Panc1 (cell line): ENCODE measurements at regions not wholly inside any gene's neighbourhood (a gene's known extent, or its start where the extent isn't known, plus 50 kb on each side); places are given as distances from the start of the nearest gene placed in this dataset.

Source experiments
- ATAC-seq: fragments of 200-7000 bp; cut with Tn5 transposase; 2 replicates; pipeline ENCODE4 v1.9.1; 2020; ENCODE audit warnings: mild to moderate bottlenecking, moderate library complexity
- BruUV-seq: library from RNA; stranded (reverse); fragments of 400-500 nt; replicated peaks from 2 replicates; lab custom pipeline; 2021; lab: Mats Ljungman, UMichigan
- CTCF ChIA-PET: fragments of 300-600 bp; sonication (Branson Sonifier 250); formaldehyde crosslinking; loops from one replicate; lab custom pipeline; 2022; ENCODE audit warnings: antibody characterized with exemption; lab: Charles Lee
- POLR2A ChIA-PET: fragments of 300-600 bp; sonication (Branson Sonifier 250); formaldehyde crosslinking; loops from one replicate; lab custom pipeline; 2022; ENCODE audit warnings: antibody characterized with exemption; lab: Charles Lee
- DNase-seq: peaks from one replicate; pipeline ENCODE4 v3.0.0-alpha.2; 2010; ENCODE audit warnings: low read depth, low spot score
- H3K27ac ChIP-seq: 2 replicates; pipeline ENCODE4 v1.5.1; 2011; ENCODE audit warnings: mild to moderate bottlenecking, low read length, inconsistent platforms
- H3K27me3 ChIP-seq: fragments of 200-500 bp; sonication (Bioruptor generic); 2 replicates; pipeline ENCODE4 v1.6.0; 2014; ENCODE audit warnings: low read length, inconsistent platforms; ENCODE audit not compliant: control insufficient read depth, insufficient read depth
- H3K36me3 ChIP-seq: fragments of 200-500 bp; sonication (Bioruptor generic); 2 replicates; pipeline ENCODE4 v1.5.1; 2014; ENCODE audit warnings: inconsistent platforms, mild to moderate bottlenecking, low read length, moderate library complexity; ENCODE audit not compliant: control insufficient read depth, insufficient read depth
- H3K4me1 ChIP-seq: 2 replicates; pipeline ENCODE4 v1.5.1; 2011; ENCODE audit warnings: inconsistent platforms, mild to moderate bottlenecking, low read length, moderate library complexity; ENCODE audit not compliant: control insufficient read depth, insufficient read depth
- H3K4me3 ChIP-seq, 2 experiments: 2 replicates each; pipeline ENCODE4 v1.5.1; 2011 to 2012; ENCODE audit warnings: low read depth in 2 of 2, low read length in 2 of 2, mild to moderate bottlenecking in 2 of 2, inconsistent platforms in 1 of 2, moderate library complexity in 1 of 2
- H3K9me3 ChIP-seq: fragments of 200-500 bp; sonication (Bioruptor generic); 2 replicates; pipeline ENCODE4 v1.5.1; 2014; ENCODE audit warnings: low read depth, mild to moderate bottlenecking, inconsistent platforms, low read length, moderate library complexity; ENCODE audit not compliant: control insufficient read depth, insufficient read depth
- CTCF ChIP-seq: fragments of 450-650 bp; IDR thresholded peaks from 2 replicates; pipeline ENCODE4 v1.5.1; 2017; ENCODE audit warnings: mild to moderate bottlenecking
- POLR2AphosphoS5 ChIP-seq: IDR thresholded peaks from 2 replicates; pipeline ENCODE4 v1.6.1; 2012; ENCODE audit warnings: mild to moderate bottlenecking, low read depth, low read length, moderate library complexity
- SIN3A ChIP-seq: IDR thresholded peaks from 2 replicates; pipeline ENCODE4 v1.6.1; 2012; ENCODE audit warnings: low read depth, mild to moderate bottlenecking, low read length, moderate library complexity, borderline replicate concordance; ENCODE audit not compliant: insufficient read depth
- TCF7L2 ChIP-seq: IDR thresholded peaks from 2 replicates; pipeline ENCODE4 v1.6.1; 2011; ENCODE audit warnings: mild to moderate bottlenecking, low read depth, low read length, inconsistent platforms
- in situ Hi-C: cut with HindIII; loops from 2 replicates; pipeline ENCODE4 v1.10.0; 2016; ENCODE audit warnings: low sequenced_read_pairs, low pct_unique_long_range_greater_than_20kb
- intact Hi-C: fragments of 100-400 bp; cut with micrococcal nuclease; formaldehyde crosslinking; loops from one replicate; pipeline ENCODE4 v1.10.0; 2022; ENCODE audit not compliant: unreplicated experiment
- TF ChIP-seq, protein P1 (sequence below), 2 experiments: IDR thresholded peaks; 2 replicates each; pipeline ENCODE4 v1.6.1; 2011 to 2012; ENCODE audit warnings: low read depth in 2 of 2, control low read depth in 1 of 2, low read length in 1 of 2, mild to moderate bottlenecking in 1 of 2, moderate library complexity in 1 of 2; ENCODE audit not compliant: insufficient read depth in 1 of 2

DNA sequence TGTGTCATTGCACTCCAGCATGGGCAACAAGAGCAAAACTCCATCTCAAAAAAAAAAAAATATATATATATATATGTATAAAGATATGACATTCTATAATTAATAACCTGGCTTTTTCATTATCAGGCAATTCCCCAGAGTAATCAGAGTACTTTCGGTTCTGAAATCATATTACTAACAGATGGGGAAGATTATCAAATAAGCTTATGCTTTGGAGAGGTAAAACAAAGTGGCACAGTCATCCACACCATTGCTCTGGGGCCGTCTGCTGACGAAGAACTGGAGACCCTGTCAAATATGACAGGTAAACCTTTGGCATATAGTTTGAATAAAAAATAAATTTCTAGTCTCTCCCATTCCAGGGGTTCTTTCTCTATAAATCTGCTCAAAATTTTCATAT, 58.5 kb upstream of the SH3GLB1 start:
- ChIA-PET POLR2A (interaction anchor here (0.6 kb wide), 1 partner anchor 97 kb away, joined by 3 read pairs; no protein-coding TSS in a partner anchor), CTCF (no interaction called here)
- TF ChIP-seq, protein P1, sequence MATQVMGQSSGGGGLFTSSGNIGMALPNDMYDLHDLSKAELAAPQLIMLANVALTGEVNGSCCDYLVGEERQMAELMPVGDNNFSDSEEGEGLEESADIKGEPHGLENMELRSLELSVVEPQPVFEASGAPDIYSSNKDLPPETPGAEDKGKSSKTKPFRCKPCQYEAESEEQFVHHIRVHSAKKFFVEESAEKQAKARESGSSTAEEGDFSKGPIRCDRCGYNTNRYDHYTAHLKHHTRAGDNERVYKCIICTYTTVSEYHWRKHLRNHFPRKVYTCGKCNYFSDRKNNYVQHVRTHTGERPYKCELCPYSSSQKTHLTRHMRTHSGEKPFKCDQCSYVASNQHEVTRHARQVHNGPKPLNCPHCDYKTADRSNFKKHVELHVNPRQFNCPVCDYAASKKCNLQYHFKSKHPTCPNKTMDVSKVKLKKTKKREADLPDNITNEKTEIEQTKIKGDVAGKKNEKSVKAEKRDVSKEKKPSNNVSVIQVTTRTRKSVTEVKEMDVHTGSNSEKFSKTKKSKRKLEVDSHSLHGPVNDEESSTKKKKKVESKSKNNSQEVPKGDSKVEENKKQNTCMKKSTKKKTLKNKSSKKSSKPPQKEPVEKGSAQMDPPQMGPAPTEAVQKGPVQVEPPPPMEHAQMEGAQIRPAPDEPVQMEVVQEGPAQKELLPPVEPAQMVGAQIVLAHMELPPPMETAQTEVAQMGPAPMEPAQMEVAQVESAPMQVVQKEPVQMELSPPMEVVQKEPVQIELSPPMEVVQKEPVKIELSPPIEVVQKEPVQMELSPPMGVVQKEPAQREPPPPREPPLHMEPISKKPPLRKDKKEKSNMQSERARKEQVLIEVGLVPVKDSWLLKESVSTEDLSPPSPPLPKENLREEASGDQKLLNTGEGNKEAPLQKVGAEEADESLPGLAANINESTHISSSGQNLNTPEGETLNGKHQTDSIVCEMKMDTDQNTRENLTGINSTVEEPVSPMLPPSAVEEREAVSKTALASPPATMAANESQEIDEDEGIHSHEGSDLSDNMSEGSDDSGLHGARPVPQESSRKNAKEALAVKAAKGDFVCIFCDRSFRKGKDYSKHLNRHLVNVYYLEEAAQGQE (IDR thresholded peaks at IDR 0.05; ENCODE audit: insufficient read depth in 1 of 2, low read depth in 2 of 2, low read length in 1 of 2) = no peak
- TF ChIP-seq POLR2AphosphoS5 (no peak), SIN3A (no peak), CTCF (no peak), TCF7L2 (no peak)
- no peak overlapping the region for H3K4me3 ChIP-seq
- no peaks in the 10 kb centered on the region for H3K36me3 ChIP-seq
- no peaks in the 10 kb centered on the region for H3K4me1 ChIP-seq
- ATAC-seq (no peak), DNase-seq (no peak)
- in situ Hi-C loops (no loop called here), intact Hi-C loops (no loop called here)
- H3K27me3 ChIP-seq = no peaks in the 10 kb centered on the region; the same call in 1 of the 2 replicates
- H3K27ac ChIP-seq = no peak overlapping the region
- no TSS peak for BruUV-seq
- H3K9me3 ChIP-seq = no peaks in the 10 kb centered on the region

- in situ Hi-C loops = no loop called here
- Histone ChIP-seq H3K4me3 (no peak overlapping the region), H3K4me1 (no peaks in the 10 kb centered on the region), H3K36me3 (no peaks in the 10 kb centered on the region), H3K9me3 (no peaks in the 10 kb centered on the region), H3K27me3 (no peaks in the 10 kb centered on the region; the same call in 1 of the 2 replicates), H3K27ac (no peak overlapping the region)
- ChIA-PET POLR2A (interaction anchor here (0.6 kb wide), 1 partner anchor 97 kb away, joined by 3 read pairs; no protein-coding TSS in a partner anchor), CTCF (no interaction called here)
- TF ChIP-seq CTCF = no peak
- TF ChIP-seq TCF7L2 = no peak
- no peak for TF ChIP-seq POLR2AphosphoS5
- no peak for TF ChIP-seq SIN3A
- TF ChIP-seq, protein P1 (IDR thresholded peaks at IDR 0.05; ENCODE audit: insufficient read depth in 1 of 2, low read depth in 2 of 2, low read length in 1 of 2) = no peak
- no peak for ATAC-seq
- BruUV-seq = no TSS peak
- intact Hi-C loops = no loop called here
- no peak for DNase-seq
Measured at GRCh38 chr1:86646256-86646655, 58.1 kb upstream of the SH3GLB1 start.
